ENCODE measurements at regions not wholly inside any gene's neighbourhood (a gene's known extent, or its start where the extent isn't known, plus 50 kb on each side); places are given as distances from the start of the nearest gene placed in this dataset.

- intact Hi-C loops (cut with DNase I) = no loop called here
- no peaks in the 10 kb centered on the region for H3K27me3 ChIP-seq
- H3K36me3 ChIP-seq = no peaks in the 10 kb centered on the region
Measured at GRCh38 chr9:31248156-31248555, 1136.3 kb upstream of the ACO1 start.

GRCh38 chr9:31251386-31251785 is 1133.1 kb upstream of the ACO1 start:
- no peak overlapping the region for H3K27ac ChIP-seq
- ATAC-seq (no peak), DNase-seq (no peak)
- intact Hi-C loops (cut with DNase I) = no loop called here
- H3K36me3 ChIP-seq = no peaks in the 10 kb centered on the region
- H3K4me3 ChIP-seq = no peak overlapping the region
- no peaks in the 10 kb centered on the region for H3K27me3 ChIP-seq
- TF ChIP-seq CTCF (IDR thresholded peaks at IDR 0.05) = no peak
- no peaks in the 10 kb centered on the region for H3K4me1 ChIP-seq
- no peaks in the 10 kb centered on the region for H3K9me3 ChIP-seq

More at GRCh38 chr9:31248156-31248555, 1136.3 kb upstream of the ACO1 start:
- H3K4me1 ChIP-seq = no peaks in the 10 kb centered on the region
- H3K9me3 ChIP-seq = no peaks in the 10 kb centered on the region
- H3K4me3 ChIP-seq = no peak overlapping the region
- TF ChIP-seq CTCF (IDR thresholded peaks at IDR 0.05) = no peak
- no peak for ATAC-seq
- no peak for DNase-seq
- H3K27ac ChIP-seq = no peak overlapping the region

- peak; percentile 51 for ATAC-seq
- H3K9me3 ChIP-seq = no peaks in the 10 kb centered on the region
- no peaks in the 10 kb centered on the region for H3K36me3 ChIP-seq
- intact Hi-C loops (cut with DNase I) = no loop called here
- no peak for TF ChIP-seq CTCF (IDR thresholded peaks at IDR 0.05)
- H3K4me3 ChIP-seq = no peak overlapping the region
- no peaks in the 10 kb centered on the region for H3K4me1 ChIP-seq
- DNase-seq = no peak
- H3K27ac ChIP-seq = no peak overlapping the region
- H3K27me3 ChIP-seq = no peaks in the 10 kb centered on the region
Measured at GRCh38 chr9:31253800-31254762, 1130.4 kb upstream of the ACO1 start.

GRCh38 chr9:31255211-31255610 is 1129.2 kb upstream of the ACO1 start:
- H3K9me3 ChIP-seq = no peaks in the 10 kb centered on the region
- no peaks in the 10 kb centered on the region for H3K36me3 ChIP-seq
- DNase-seq (no peak), ATAC-seq (no peak)
- no peak overlapping the region for H3K27ac ChIP-seq
- TF ChIP-seq CTCF (IDR thresholded peaks at IDR 0.05) = no peak
- H3K4me3 ChIP-seq = no peak overlapping the region
- intact Hi-C loops (cut with DNase I) = no loop called here
- H3K27me3 ChIP-seq = no peaks in the 10 kb centered on the region
- no peaks in the 10 kb centered on the region for H3K4me1 ChIP-seq

- no peaks in the 10 kb centered on the region for H3K9me3 ChIP-seq
- no peak overlapping the region for H3K27ac ChIP-seq
- no peak for TF ChIP-seq CTCF (IDR thresholded peaks at IDR 0.05)
Measured at GRCh38 chr9:31259824-31260223, 1124.6 kb upstream of the ACO1 start.

More at GRCh38 chr9:31259824-31260223, 1124.6 kb upstream of the ACO1 start:
- H3K4me3 ChIP-seq = no peak overlapping the region
- no peaks in the 10 kb centered on the region for H3K27me3 ChIP-seq
- H3K4me1 ChIP-seq = no peaks in the 10 kb centered on the region
- no peak for ATAC-seq
- DNase-seq = no peak
- intact Hi-C loops (cut with DNase I) = no loop called here
- no peaks in the 10 kb centered on the region for H3K36me3 ChIP-seq
